GM19240 (cell line): ENCODE measurements at regions not wholly inside any gene's neighbourhood (a gene's known extent, or its start where the extent isn't known, plus 50 kb on each side); places are given as distances from the start of the nearest gene placed in this dataset.
A peak's percentile ranks its signal among the peaks of the same experiment; 100 is the strongest.

ENCODE experiments used
- DNase-seq: peaks from one replicate; pipeline ENCODE4 v3.0.0; 2011; ENCODE audit warnings: low spot score; ENCODE audit not compliant: insufficient read length

GRCh38 chr4:54992266-54992665 lies 133.1 kb downstream of the KDR start:
- DNase-seq: no peak

DNA sequence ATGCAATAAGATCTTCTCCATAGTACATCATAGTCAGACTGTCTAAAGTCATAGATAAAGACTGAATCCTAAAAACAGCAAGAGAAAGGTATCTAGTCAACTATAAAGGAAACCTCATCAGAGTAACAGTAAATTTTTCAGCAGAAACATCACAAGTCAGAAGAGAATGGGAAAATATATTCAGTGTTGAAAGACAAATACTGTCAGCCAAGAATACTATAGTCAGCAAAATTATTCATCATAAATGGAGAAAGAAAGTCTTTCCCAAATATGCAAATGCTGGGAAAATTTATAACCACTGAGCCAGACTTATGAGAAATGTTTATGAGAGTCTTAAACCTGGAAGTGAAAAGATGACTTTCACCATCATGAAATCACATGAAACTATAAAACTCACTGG lies 136.7 kb downstream of the KDR start:
- no peak for DNase-seq

DNA sequence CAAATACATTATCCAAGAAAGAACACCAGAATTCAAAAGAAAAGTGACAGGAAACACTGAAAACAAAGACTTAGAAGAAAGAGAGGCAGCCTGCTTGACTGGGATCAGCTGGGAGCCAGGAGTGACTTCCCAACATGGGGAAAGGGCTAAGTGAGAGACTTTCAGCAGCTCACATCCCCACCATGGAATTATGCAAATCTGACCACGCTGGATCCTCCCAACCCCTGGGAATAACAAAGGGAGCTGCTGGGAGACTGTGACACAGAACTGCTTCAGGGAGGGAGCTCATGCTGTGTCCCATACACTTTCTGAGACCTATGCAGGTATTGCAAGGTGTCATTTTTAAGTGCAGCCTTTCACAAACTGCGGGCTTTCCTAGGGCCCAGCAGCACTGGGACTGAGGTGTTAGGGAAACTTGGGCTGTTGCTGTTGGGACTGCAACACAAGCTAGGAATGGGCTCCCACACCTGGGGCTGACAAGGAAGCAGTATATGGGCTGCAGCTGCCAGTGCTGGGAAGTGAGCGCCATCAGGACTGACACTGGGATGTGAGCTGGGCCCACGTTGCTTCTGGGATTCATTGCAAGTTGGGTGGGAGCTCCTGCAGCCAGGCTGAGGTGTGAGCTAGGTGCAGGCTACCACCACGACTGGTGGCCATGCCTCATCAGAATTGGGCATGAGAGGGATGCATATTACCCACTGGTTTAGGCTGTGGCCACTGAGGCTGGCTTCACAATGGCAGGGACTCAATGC lies 139.1 kb downstream of the KDR start:
- no peak for DNase-seq

DNA sequence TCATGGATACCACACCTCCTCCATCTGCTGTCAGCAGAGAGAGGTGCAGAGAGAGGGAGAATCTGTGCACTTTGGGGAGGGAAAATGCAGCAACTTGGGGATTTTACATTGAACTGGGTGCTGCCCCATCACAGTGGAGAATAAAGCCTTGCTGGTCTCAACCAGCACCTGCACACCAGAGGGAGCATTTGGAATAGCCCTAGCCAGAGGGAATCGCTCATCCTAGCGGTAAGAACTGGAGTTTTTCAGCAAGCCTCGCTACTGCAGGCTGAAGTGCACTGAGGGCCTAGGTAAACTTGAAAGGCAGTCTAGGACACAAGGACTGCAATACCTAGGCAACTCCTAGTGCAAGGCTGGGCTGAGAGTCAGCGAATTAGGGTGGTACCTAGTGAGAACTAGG lies 148.7 kb downstream of the KDR start:
- DNase-seq: no peak

DNA sequence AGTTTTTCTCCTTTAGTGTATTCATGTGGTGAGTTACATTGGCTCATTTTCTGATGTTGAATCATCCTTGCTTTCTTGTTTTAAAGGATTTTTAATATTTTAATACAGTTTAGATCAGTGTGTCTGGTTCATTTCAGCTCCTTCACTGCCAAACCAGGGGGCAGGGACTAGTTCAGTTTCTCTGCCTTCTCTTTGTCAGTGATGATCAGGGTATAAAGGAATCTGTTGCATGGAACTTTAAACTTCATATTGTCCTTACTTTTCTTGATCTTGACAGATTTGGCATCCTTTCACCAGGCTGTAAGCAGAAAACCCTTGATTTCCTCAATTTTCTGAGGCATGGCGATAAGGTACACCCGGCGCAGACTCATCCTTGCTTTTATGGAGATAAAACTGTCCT lies 149.4 kb downstream of the KDR start:
- DNase-seq: no peak

GRCh38 chr4:54973784-54974183 lies 151.6 kb downstream of the KDR start:
- DNase-seq: no peak

DNA sequence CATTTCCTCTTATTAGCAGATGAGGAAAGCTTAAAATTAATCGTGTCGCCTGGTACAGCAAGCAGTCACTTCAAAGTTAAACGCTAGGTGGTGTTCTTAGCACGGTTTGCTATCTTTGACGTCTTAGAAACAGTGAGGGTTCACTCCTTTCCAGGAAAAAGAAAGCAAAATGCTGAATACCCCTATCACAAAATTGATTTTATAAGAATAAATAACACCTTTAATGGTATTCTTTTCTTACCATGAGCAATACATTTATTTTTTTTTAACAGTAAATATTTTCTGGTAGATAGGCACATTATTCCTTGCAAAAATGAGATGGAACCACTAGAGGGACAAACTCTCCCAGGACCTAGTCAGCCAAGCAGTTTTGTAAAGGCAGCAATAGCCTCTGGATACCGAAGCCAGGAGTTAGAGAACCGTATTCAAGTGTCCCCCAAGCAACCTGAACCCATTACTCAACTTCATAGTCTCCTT lies 153.9 kb downstream of the KDR start:
- peak; percentile 18 for DNase-seq

DNA sequence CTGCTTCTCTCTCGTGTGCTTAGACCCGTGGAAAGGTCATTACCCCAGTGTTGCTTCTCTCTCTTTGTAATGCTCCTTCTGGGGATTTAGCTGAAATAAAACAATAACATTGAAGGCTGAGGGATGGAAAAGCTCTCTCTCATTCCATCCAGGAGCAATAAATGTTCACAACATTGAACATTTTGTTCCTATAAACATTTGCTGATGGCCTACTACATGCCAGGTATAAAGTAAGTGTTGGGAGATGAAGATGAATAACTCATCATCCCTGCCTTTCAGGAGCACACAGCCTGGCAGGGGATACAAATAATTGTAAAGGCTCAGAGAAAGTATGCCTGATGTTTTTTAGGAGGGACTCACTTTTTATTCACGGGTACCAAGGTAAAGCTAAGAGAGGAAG lies 158.1 kb downstream of the KDR start:
- no peak for DNase-seq

DNA sequence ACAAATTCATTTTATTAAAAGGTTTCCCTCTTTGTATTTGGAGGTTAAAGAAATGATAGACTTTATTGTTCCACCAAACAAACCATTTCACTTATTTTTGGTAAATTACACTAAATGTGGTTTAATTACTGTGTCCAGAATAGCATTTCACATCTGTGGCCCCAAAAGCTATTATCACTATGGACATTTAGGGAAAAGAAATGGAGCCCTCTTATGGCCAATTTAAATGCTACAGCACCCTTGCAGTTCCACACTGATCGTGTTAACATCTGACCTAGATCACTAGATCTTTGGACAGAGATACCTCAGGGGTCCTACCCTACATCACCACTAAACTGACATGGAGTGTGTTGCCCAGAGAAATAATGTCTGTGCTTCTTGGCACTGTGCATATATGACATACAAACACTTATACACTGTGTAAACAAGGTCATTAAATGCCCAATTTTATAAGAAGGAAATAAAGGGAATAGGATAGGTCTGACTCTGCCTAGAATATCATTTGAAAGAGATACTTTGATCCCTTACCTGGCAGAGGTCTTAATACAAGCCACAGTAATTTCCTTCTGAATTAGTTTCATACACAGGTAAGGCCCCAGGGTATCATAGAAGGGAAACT lies 163.9 kb downstream of the KDR start:
- no peak for DNase-seq

DNA sequence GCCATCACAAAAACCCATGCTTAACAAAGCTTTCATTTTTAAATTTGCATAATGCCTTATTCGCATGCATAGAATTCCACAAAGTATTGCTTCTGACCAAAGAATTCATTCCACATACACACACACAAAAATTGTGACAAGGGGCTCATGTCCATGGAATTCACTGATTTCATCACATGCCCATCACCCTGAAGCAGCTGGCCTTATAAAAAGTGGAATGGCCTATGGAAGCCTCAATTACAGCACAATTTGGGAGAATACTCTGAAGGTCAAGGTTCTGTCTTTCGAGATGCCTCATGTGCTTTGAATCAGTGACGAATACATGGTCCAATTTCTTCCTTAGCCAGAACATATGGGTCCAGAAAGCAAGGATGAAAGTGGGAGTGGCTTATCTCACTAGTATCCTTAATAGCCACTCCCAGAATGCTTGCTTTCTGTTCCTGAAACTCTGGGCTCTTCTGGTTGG lies 165.7 kb downstream of the KDR start:
- DNase-seq: no peak

GRCh38 chr4:54959131-54959530 lies 166.3 kb downstream of the KDR start:
- no peak for DNase-seq

GRCh38 chr4:54958236-54958635 lies 167.2 kb downstream of the KDR start:
- DNase-seq: no peak

GRCh38 chr4:54954656-54955388 lies 170.6 kb downstream of the KDR start:
- DNase-seq: no peak

GRCh38 chr4:54946741-54947140 lies 178.7 kb downstream of the KDR start:
- no peak for DNase-seq

GRCh38 chr4:54945838-54946237 lies 179.6 kb downstream of the KDR start:
- DNase-seq: no peak

DNA sequence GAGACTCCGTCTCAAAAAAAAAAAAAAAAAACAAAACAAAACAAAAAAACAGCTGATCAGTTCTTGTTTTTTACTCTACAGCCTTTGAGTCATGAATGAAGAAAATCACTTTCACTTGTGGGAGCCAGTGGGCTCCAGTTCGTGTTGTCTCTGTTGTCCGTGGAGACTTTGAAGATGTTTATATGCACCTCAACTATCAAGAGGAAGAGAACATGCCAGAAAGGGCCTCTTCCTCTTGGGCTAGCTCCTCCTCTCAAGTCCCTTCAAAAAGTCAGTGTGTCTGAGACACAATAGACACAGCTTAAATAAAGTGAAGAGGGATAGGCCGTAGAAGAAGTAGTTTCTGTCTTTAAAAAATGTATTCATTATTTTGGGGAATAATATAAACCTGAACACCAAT lies 182.7 kb downstream of the KDR start:
- no peak for DNase-seq

- no peak for DNase-seq
Measured at GRCh38 chr4:54941994-54942552, 183.3 kb downstream of the KDR start.

DNA sequence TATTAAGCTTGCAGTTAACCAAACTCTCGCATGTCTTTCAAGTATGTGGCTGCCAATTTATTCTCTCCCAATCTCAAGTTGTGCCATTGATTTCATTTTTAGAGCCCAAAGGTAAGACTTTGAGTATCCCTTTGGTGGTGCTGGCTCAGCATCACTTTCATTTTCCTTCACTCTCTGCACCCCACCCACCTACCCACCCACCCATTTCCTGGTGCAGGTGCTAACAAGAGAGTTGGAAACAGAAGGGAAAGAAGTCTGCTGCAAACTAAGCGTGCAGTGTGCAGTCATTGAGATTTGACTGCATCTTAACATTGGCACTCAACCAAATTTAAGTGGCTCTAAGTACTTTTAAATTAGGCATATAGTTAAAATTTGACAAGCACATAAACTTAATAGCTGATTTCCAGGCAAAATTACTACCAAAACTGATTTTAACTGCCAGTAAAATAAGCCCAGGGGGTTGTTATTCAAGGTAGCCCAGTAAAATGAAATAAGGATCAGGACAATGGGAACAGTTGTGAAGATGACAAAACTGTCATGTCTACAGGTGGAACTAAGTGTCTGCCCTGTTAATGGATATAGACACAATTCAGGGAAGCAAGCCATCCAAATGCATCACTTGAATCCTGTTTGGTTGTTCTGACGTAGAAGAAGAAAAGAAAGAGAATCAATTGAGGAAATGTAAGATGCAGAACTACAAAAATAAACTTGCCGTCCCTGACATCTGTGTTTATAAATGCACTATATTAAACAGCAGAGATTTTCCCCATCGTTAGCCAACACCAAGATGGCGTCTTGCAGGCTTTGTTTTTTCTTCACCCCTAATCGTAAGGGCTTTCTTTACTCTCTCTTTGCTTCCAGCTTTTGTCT lies 184.2 kb downstream of the KDR start:
- DNase-seq: no peak

- no peak for DNase-seq
Measured at GRCh38 chr4:54937501-54937900, 187.9 kb downstream of the KDR start.

DNA sequence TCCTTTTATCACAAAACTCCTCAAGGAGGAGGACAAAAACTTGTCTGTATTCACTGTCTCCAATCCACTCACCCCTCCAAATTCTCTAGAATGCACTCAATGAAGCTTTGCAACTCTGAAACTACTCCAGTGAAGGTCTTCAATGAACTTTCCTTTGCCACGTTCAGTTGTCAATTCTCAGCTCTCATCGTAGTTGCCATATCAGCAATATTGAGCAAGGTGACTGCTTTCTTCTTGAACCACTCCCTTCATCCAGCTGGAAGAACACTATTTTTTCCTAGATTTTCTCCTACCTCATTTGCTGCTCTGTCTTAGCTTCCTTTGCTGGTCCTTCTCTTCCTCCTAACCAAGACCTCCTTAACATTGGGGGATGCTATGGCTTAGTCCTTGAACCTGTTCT lies 191.8 kb downstream of the KDR start:
- no peak for DNase-seq

GRCh38 chr4:54930226-54930625 lies 195.2 kb downstream of the KDR start:
- DNase-seq: no peak
